Choroid plexus epithelial cell (primary cell): ENCODE measurements at regions not wholly inside any gene's neighbourhood (a gene's known extent, or its start where the extent isn't known, plus 50 kb on each side); places are given as distances from the start of the nearest gene placed in this dataset.
"Not testable (repeated sequence)": the region's sequence is repeated elsewhere in the genome, so short reads cannot be mapped to it uniquely, and the experiment has no call there.

Experiments used
- DNase-seq: peaks from one replicate; pipeline ENCODE4 v3.0.0-alpha.2; 2010; ENCODE audit warnings: low read depth
- H3K4me3 ChIP-seq: 2 replicates; pipeline ENCODE4 v1.5.1; 2011; ENCODE audit warnings: low read depth, mild to moderate bottlenecking, control low read depth, low read length, moderate library complexity
- TF ChIP-seq, protein P1 (sequence below): conservative IDR thresholded peaks from 2 replicates; pipeline ENCODE4 v1.5.1; 2011; ENCODE audit warnings: low read depth, mild to moderate bottlenecking, control low read depth, inconsistent platforms, low read length, moderate library complexity

DNA sequence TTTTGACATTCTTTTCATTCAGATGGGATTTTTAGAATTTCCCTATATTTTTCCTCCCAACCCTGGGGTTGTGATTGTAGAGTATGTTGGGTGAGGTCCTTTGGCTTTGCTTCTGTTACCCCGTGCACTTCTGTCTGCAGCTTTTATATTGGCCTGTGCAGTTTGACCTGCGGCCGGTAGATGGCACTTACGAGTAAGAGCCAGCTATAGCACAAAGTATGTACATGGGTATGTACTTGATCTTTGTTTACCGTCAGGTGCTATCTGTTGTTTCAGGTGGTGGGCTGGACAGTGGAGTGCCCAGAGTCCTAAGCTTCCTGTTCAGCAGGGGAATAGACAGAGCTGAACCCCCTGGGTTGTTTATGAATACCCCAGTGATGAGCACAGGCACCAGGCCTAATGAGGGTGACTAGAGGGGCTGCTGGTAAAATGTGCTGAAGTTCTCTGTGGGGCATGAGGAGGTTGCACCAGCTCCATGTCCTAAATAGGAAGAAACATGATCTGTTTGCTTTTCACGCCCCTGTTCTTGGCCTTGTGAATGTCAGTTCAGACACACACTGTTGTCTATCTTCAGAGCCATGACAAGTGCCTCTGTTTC lies 58.9 kb upstream of the THUMPD2 start:
- DNase-seq = peak; percentile 62
- TF ChIP-seq, protein P1, sequence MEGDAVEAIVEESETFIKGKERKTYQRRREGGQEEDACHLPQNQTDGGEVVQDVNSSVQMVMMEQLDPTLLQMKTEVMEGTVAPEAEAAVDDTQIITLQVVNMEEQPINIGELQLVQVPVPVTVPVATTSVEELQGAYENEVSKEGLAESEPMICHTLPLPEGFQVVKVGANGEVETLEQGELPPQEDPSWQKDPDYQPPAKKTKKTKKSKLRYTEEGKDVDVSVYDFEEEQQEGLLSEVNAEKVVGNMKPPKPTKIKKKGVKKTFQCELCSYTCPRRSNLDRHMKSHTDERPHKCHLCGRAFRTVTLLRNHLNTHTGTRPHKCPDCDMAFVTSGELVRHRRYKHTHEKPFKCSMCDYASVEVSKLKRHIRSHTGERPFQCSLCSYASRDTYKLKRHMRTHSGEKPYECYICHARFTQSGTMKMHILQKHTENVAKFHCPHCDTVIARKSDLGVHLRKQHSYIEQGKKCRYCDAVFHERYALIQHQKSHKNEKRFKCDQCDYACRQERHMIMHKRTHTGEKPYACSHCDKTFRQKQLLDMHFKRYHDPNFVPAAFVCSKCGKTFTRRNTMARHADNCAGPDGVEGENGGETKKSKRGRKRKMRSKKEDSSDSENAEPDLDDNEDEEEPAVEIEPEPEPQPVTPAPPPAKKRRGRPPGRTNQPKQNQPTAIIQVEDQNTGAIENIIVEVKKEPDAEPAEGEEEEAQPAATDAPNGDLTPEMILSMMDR = peak; percentile 90
- H3K4me3 ChIP-seq = no peak overlapping the region

DNA sequence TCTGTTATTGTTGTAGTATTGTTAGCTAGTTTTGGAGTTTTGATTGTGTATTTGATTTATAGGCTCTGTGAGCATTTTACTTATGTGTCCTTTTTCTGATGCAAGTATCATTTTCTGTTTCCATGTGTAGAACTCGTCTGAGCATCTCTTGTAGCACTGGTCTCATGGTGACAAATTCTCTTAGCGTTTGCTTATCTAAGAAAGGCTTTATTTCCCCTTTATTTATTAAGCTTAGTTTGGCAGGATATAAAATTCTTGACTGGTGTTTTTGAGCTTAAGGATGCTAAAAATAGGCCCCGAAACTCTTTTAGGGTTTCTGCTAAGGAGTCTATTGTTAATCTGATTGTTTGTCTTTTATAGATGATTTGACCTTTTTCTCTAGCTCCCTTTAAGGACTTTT lies 57.6 kb upstream of the THUMPD2 start:
- no peak overlapping the region for H3K4me3 ChIP-seq
- TF ChIP-seq, protein P1 = no peak
- DNase-seq = no peak

DNA sequence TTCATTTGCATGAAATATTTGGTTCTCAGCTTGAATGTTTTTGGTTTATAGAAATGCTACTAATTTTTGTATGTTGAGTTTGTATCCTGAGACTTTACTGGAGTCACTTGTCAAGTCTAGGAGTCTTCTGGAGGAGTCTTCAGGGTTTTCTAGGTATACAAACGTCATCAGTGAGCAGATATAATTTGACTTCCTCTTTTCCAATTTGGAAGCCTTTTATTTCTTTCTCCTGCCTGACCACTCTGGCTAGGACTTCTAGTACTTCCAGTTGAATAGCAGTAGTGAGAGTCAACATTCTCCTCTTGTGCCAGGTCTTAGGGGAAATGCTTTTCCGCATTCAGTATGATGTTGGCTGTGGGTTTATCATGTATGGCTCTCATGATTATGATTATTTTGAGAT lies 55.4 kb upstream of the THUMPD2 start:
- no peak overlapping the region for H3K4me3 ChIP-seq
- TF ChIP-seq, protein P1 = no peak
- no peak for DNase-seq

DNA sequence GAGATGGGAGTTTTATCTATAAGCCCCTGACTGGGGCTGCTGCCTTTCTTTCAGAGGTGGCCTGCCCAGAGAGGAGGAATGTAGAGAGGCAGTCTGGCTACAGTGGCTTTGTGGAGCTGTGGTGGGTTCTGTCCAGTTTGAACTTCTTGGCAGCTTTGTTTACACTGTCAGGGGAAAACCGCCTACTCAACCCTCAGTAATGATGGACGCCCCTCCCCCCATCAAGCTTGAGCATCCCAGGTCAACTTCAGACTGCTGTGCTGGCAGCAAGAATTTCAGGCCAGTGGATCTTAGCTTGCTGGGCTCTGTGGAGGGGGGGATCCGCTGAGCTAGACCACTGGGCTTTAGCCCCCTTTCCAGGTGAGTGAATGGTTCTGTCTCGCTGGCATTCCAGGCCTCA lies 51.6 kb upstream of the THUMPD2 start:
- H3K4me3 ChIP-seq, DNase-seq: not testable (repeated sequence)
